ENCODE measurements at regions not wholly inside any gene's neighbourhood (a gene's known extent, or its start where the extent isn't known, plus 50 kb on each side); places are given as distances from the start of the nearest gene placed in this dataset.

- Histone ChIP-seq H3K4me1 (peaks cover 0 to 18% (median 13%) of the 10 kb centered on the region in 12 donors), H3K27me3 (peaks cover 0 to 4% (median 0%) of the 10 kb centered on the region in 9 donors), H3K36me3 (no peaks in the 10 kb centered on the region), H3K4me3 (no peak overlapping the region), H3K27ac (peak overlapping the region in 1 of 12 donors; percentile 82), H3K9me3 (peaks cover 0 to 11% (median 0%) of the 10 kb centered on the region in 12 donors)
- 76 to 84% (median 80%) methylated on average over 17 of the region's 17 CpGs for WGBS, 4 donors
- intact Hi-C loops (cut with DNase I): no loop called here
- no peak for TF ChIP-seq CTCF (IDR thresholded peaks at IDR 0.05)
- TF ChIP-seq POLR2A (IDR thresholded peaks at IDR 0.05): no peak
- DNase-seq (no peak), ATAC-seq (no peak)
Observed at GRCh38 chr2:238726670-238727584, 121.0 kb upstream of the TWIST2 start.

DNA sequence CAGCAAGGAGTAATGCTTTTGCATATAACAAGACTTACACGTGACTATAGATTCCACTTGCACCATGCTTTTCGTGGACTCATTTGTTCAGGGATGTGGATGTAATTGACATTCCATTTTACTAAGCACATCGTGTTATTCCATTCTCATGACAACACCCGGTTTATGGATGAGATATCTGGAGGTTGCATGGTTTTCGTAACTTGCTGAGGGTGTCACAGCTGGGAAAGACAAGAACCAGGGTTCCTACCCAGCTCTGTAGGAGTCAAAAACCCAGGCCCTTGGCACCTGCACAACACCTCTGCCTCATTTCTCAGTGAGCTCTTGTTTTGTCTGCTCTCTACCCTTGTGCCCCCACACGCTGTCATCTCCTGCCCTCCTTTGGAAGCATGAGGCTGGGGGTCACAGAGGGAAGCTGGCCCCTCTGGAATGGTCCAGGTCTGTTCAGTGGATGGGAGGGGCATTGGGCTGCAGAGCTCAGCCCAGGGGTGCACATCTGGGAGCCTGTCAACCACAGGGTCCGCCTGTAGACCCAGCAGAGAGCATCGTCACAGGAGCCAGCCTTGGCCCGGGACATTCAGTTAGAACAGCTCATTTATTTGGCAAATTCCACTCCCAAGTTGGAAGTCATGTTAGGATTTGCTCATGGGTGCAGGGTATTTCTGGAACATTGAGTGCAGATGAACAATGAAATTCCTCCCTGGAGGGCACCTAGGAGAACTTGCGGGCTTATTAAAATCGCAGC, 120.1 kb upstream of the TWIST2 start:
- no peaks in the 10 kb centered on the region for H3K36me3 ChIP-seq
- TF ChIP-seq POLR2A (IDR thresholded peaks at IDR 0.05): no peak
- no peak for TF ChIP-seq CTCF (IDR thresholded peaks at IDR 0.05)
- H3K27ac ChIP-seq: peak overlapping the region in 8 of 12 donors; percentile 7 to 82 (median 58)
- intact Hi-C loops (cut with DNase I): no loop called here
- DNase-seq (peak in 2 of 5 donors; percentile 49 to 58), ATAC-seq (peak; percentile 55 to 74 (median 64))
- H3K27me3 ChIP-seq: peaks cover 0 to 4% (median 0%) of the 10 kb centered on the region in 9 donors
- no peak overlapping the region for H3K4me3 ChIP-seq
- 46 to 64% (median 57%) methylated on average over 11 of the region's 11 CpGs for whole genome bisulfite sequencing, 4 donors
- H3K9me3 ChIP-seq: peaks cover 0 to 11% (median 0%) of the 10 kb centered on the region in 12 donors
- peaks cover 0 to 18% (median 13%) of the 10 kb centered on the region in 12 donors for H3K4me1 ChIP-seq

DNA sequence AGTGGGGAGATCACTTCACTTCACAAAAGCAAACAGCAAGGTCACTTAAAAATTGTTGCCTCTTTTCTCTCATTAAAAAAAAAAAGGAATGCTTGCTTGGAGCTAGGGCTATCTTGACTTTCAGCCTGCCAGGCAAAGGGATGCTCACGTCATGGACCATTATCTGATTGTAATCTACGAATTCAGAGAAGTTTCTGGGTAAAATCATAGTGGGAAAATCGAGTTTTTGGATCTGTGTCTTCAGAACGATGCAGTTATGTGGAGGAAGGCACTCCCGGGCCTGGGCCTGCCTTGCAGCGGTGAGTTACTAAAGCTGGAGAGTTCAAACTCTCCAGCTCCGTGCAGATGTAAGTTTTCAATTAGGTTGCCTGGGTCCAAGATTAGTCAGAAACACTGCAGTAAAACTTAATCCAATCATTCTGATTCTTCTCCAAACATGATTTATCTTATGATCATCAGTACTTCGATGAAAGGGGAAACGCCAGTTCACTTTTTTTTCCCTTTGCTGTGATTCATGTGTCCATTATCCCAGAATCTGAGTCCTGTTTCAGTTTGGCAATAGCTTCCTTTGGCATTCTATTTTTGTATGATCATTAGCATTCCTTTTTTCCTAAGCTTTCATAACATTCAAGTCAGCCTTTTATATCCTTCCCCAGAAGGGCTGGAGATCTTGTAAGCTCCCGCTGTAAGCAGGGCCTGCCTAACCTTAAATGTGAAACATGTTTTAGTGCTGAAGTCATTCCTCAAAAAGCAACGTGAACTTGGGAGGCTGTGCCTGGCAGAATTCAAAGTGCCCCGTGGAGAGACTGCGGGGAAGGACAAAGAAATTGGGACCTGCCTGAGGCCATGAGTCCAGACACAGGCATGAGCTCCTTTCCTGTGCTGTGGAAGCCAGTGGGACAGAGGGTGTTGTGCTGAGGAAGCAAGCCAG, 119.3 kb upstream of the TWIST2 start:
- whole genome bisulfite sequencing, 4 donors: 44 to 55% (median 51%) methylated on average over 13 of the region's 13 CpGs
- no peaks in the 10 kb centered on the region for H3K36me3 ChIP-seq
- peak; percentile 52 to 71 (median 62) for ATAC-seq
- intact Hi-C loops (cut with DNase I): no loop called here
- DNase-seq: peak in 1 of 5 donors; percentile 46
- H3K27me3 ChIP-seq: peaks cover 0 to 4% (median 0%) of the 10 kb centered on the region in 9 donors
- H3K9me3 ChIP-seq: peaks cover 0 to 11% (median 0%) of the 10 kb centered on the region in 12 donors
- peaks cover 0 to 18% (median 13%) of the 10 kb centered on the region in 12 donors for H3K4me1 ChIP-seq
- peak overlapping the region in 11 of 12 donors; percentile 7 to 82 (median 55) for H3K27ac ChIP-seq
- no peak overlapping the region for H3K4me3 ChIP-seq
- no peak for TF ChIP-seq CTCF (IDR thresholded peaks at IDR 0.05)
- TF ChIP-seq POLR2A (IDR thresholded peaks at IDR 0.05): no peak
